ENCODE measurements at regions not wholly inside any gene's neighbourhood (a gene's known extent, or its start where the extent isn't known, plus 50 kb on each side); places are given as distances from the start of the nearest gene placed in this dataset.

- POLR2A ChIA-PET, result no interaction called here
Observed at GRCh38 chr12:92543359-92543758, 159.4 kb upstream of the PLEKHG7 start.

GRCh38 chr12:92541731-92542130 is 161.1 kb upstream of the PLEKHG7 start:
- ChIA-PET CTCF (interaction anchor here (0.6 kb wide), 1 partner anchor 46 kb away, joined by 3 read pairs; no protein-coding TSS in a partner anchor), POLR2A (no interaction called here)
- Histone ChIP-seq H3K4me3 (no peak overlapping the region), H3K9me3 (no peaks in the 10 kb centered on the region), H3K4me1 (peaks cover 18% of the 10 kb centered on the region), H3K4me2 (no peak overlapping the region), H3K27ac (no peak overlapping the region)
- FAIRE-seq (no peak), DNase-seq (ENCODE audit: low read depth in 1 of 2, low spot score in 1 of 2) (no peak), ATAC-seq (no peak)
- WGBS (ENCODE audit: missing lambda C conversion rate), result 79% methylated on average over 2 of the region's 2 CpGs
- TF ChIP-seq CTCF (IDR thresholded peaks at IDR 0.05) (no peak), KDM5A (IDR thresholded peaks at IDR 0.05) (no peak), CHD4 (IDR thresholded peaks at IDR 0.05; ENCODE audit: borderline replicate concordance) (no peak), CHD2 (IDR thresholded peaks at IDR 0.05; ENCODE audit: low read length, partially characterized antibody) (no peak), EP300 (IDR thresholded peaks at IDR 0.05) (no peak), ZC3H11A (IDR thresholded peaks at IDR 0.05) (no peak), ZNF302 (CRISPR knock-in tag; IDR thresholded peaks at IDR 0.05) (no peak), REST (IDR thresholded peaks at IDR 0.05) (no peak), RCOR1 (IDR thresholded peaks at IDR 0.05; ENCODE audit: low read depth, low read length) (no peak)

More at GRCh38 chr12:92543359-92543758, 159.4 kb upstream of the PLEKHG7 start:
- ATAC-seq, result no peak
- Histone ChIP-seq H3K27ac (no peak overlapping the region; a peak in 1 of 6 replicates), H3K4me1 (peaks cover 22% of the 10 kb centered on the region), H3K4me3 (no peak overlapping the region), H3K4me2 (no peak overlapping the region), H3K9me3 (no peaks in the 10 kb centered on the region)
- TF ChIP-seq CBX2 (IDR thresholded peaks at IDR 0.05; ENCODE audit: borderline replicate concordance, low read depth) (no peak), ELK1 (IDR thresholded peaks at IDR 0.05; ENCODE audit: low read depth, low read length) (no peak), CEBPB (IDR thresholded peaks at IDR 0.05) (no peak), POLR2A (IDR thresholded peaks at IDR 0.05; ENCODE audit: low read length) (no peak), KDM5A (IDR thresholded peaks at IDR 0.05) (no peak), HES2 (IDR thresholded peaks at IDR 0.05) (no peak), NFE2L2 (conservative IDR thresholded peaks at IDR 0.05; ENCODE audit: low read length) (no peak), BCL3 (IDR thresholded peaks at IDR 0.05) (no peak), ESRRA (IDR thresholded peaks at IDR 0.05; ENCODE audit: borderline replicate concordance, low read length) (no peak), EHF (CRISPR knock-in tag; IDR thresholded peaks at IDR 0.05) (no peak), CTCF (IDR thresholded peaks at IDR 0.05) (no peak), MAFK (IDR thresholded peaks at IDR 0.05; ENCODE audit: partially characterized antibody) (no peak), USF2 (IDR thresholded peaks at IDR 0.05) (no peak), ZNF302 (CRISPR knock-in tag; IDR thresholded peaks at IDR 0.05) (no peak), ZC3H11A (IDR thresholded peaks at IDR 0.05) (no peak), HOXA7 (CRISPR knock-in tag; IDR thresholded peaks at IDR 0.05) (no peak)
- 4% methylated on average over 1 of the region's 1 CpG for WGBS (ENCODE audit: missing lambda C conversion rate)
- DNase-seq (ENCODE audit: low read depth in 1 of 2, low spot score in 1 of 2), result no peak
- FAIRE-seq, result no peak
- CTCF ChIA-PET, result interaction anchor here (1.1 kb wide), 1 partner anchor 17 kb away, joined by 3 read pairs; no protein-coding TSS in a partner anchor

Data from A549 (cell line).